Esophagus muscularis mucosa (tissue), 3 donors: ENCODE measurements at regions not wholly inside any gene's neighbourhood (a gene's known extent, or its start where the extent isn't known, plus 50 kb on each side); places are given as distances from the start of the nearest gene placed in this dataset.
"Not testable (repeated sequence)": the region's sequence is repeated elsewhere in the genome, so short reads cannot be mapped to it uniquely, and the experiment has no call there.

Source experiments
- POLR2A ChIP-seq: fragments of 450-650 bp; IDR thresholded peaks from one replicate; pipeline ENCODE4 v1.6.1; 2017; ENCODE audit warnings: antibody characterized with exemption, moderate library complexity, mild to moderate bottlenecking, low read depth
- POLR2AphosphoS5 ChIP-seq, 2 donors: sonication (generic); formaldehyde crosslinking; IDR thresholded peaks; one replicate each; pipeline ENCODE4 v1.6.1; 2017; ENCODE audit warnings: antibody characterized with exemption in 2 of 2
- TF ChIP-seq, protein P1 (sequence below), 3 experiments: fragments of 200-600 bp in 2 of 3; fragments of 450-650 bp in 1 of 3; sonication (generic) in 2 of 3; IDR thresholded peaks; one replicate each; pipeline ENCODE4 v1.5.1; 2017 to 2019; ENCODE audit warnings: antibody characterized with exemption in 3 of 3, mild to moderate bottlenecking in 2 of 3, moderate library complexity in 1 of 3

GRCh38 chr1:221262677-221263076 is 383.4 kb downstream of the HLX start:
- TF ChIP-seq POLR2A; POLR2AphosphoS5 (IDR thresholded peaks at IDR 0.05): not testable (repeated sequence)
- TF ChIP-seq, protein P1, sequence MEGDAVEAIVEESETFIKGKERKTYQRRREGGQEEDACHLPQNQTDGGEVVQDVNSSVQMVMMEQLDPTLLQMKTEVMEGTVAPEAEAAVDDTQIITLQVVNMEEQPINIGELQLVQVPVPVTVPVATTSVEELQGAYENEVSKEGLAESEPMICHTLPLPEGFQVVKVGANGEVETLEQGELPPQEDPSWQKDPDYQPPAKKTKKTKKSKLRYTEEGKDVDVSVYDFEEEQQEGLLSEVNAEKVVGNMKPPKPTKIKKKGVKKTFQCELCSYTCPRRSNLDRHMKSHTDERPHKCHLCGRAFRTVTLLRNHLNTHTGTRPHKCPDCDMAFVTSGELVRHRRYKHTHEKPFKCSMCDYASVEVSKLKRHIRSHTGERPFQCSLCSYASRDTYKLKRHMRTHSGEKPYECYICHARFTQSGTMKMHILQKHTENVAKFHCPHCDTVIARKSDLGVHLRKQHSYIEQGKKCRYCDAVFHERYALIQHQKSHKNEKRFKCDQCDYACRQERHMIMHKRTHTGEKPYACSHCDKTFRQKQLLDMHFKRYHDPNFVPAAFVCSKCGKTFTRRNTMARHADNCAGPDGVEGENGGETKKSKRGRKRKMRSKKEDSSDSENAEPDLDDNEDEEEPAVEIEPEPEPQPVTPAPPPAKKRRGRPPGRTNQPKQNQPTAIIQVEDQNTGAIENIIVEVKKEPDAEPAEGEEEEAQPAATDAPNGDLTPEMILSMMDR (IDR thresholded peaks at IDR 0.05), result not testable (repeated sequence)
